Right forelimb (tissue), 1 donor: ENCODE measurements at regions not wholly inside any gene's neighbourhood (a gene's known extent, or its start where the extent isn't known, plus 50 kb on each side); places are given as distances from the start of the nearest gene placed in this dataset.

Experiments
- DNase-seq: peaks from one replicate; pipeline ENCODE4 v3.0.0-alpha.2; 2018

DNA sequence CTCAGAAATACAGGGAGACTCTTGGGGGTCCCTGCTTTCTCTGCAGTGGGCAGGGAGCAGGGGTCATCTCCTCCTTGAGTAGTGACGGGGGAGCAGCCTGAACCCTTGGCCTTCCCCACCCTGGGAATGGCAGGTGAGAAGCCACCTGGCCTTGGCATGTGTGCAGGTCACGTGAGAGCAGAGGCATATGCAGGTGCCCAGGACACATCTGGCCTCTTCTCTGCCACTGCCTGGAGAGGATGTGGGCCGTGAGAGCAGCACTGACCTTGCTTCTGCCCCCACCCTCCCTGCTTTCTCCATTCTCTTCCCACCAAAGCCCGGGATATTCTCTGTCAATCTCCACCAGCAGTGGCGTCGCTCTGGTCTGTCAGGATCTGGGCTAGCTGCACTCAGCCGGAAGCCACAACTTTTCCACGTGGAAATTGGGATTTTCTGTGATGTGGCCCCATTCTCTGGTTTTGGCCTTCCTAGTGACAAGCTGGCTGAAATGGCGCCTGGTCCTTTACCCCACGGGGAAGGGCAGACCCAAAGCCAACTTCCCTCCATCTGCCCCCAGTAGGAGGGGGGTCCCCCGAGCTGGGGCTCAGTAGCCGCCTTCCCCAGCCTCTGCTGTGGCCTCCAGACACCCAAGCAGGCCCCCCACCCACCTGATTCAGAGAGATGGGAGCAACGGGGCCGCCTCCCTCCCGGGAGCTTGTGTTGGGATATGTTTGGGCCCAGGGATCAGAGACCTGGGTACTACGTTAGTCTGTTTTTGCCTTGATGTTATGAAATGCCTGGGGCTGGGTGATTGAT is 70.4 kb upstream of the FCN1 start:
- peak; percentile 11 for DNase-seq

DNA sequence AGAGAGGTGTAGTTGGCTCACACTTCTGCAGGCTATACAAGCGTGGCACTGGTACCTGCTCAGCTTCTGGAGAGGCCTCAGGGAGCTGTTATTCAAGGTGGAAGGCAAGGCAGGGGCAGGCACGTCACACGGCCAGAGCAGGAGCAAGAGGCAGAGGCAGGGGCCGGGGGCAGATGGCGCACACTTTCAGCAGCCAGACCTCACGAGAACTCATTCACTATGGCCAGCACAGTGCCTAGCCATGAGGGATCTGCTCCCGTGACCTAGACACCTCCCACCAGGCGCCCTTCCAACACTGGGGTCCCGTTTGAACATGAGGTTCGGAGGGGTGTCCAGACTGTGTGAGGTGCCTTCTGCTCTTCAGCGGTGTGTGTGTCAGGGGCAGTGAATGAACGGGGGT is 71.0 kb upstream of the FCN1 start:
- DNase-seq: peak; percentile 5

DNA sequence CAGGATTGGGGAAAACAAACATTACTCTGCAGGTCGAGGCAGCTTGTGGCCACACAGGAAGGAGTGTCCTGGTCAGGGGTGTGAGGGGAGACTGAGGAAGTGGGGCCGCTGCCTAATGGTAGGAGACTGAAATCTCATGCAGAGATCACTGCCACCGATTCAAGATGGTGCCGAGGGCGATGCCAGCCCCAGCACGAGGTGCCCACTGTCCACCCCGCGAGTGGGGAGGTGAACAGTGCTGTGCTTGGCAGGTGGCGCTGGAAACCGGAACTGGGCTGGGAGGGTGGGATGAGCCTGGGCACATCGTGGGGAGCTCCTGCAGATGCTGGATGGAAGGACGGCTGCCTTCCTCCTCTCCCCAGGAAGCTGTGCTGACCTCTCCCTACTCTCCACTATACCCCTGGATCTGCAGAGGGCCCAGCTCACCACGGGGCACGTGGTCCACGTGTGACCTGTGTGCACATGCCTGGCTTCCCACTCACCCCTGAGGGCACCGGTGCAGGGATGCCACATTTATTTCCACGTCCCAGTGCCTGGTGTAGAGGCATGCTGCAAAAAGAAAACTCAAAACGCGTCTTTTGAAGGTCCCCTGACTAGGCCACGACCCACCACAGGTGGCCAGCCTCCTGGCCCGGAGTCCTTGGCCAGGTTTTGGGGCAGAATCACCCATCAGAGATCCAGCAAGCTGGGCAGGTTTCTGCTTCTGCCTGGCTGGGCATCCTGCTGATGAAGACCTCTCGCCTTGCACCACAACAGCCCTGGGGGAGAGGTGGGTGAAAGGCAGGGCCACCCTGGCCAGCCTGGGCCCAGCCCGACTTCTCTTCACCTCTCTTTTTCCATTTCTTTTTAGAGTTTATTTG is 71.7 kb upstream of the FCN1 start:
- peak; percentile 22 for DNase-seq

DNA sequence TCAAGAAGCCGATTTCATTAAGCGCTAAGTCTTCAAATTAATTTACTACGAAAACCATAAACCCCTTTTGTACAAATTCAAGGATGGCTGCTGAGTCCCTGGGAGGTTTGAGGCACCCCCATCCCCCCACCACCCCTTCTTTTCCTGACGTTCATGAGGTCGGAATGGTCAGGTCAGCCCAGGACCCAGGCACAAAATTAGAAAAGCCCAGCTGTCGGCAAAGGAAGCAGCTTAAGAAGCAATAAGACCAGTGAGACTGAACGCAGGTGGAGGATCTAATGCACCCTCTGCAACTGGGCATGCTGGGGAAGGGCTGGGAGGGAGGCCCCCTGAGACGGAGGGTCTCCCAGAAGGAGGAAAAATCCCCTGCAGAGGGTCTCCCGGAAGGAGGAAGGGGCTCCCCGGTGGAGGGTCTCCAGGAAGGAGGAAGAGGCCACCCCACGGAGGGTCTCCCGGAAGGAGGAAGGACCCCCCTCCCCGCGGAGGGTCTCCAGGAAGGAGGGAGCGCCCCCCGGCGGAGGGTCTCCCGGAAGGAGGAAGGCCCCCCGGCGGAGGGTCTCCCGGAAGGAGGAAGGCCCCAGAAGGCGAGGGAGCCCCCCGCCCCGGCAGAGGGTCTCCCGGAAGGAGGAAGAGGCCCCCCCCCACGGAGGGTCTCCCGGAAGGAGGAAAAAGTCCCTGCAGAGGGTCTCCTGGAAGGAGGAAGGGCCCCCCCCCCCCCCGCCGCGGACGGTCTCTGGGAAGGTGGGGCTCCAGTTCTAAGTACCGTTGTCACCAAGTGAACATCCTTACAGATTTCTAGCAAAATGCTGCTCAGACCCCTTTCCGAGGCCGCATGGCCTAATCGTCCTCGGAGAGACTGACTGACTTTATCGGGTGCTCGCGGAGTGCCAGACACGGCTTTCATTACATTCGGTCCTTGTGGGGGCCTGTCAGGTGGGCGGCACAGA is 74.4 kb upstream of the FCN1 start:
- peak; percentile 37 for DNase-seq

DNA sequence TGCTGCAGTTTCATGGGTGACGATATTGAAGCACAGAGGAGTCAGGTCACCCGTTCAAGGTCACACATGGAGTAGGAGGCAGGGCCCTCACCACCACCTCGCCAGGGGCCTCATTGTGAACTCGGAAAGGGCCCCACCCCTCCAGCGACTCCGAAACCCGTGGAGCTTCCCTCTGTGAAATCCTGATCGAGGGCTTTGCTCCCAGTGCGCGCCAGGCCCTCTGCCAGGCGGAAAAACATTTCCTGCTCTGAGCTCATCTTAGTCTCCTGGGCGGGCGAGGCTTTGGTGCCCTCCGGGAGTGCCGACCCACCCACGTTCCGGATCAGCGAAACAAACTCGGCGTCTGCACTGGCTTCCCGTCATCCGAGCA is 75.0 kb upstream of the FCN1 start:
- DNase-seq: peak; percentile 53

DNA sequence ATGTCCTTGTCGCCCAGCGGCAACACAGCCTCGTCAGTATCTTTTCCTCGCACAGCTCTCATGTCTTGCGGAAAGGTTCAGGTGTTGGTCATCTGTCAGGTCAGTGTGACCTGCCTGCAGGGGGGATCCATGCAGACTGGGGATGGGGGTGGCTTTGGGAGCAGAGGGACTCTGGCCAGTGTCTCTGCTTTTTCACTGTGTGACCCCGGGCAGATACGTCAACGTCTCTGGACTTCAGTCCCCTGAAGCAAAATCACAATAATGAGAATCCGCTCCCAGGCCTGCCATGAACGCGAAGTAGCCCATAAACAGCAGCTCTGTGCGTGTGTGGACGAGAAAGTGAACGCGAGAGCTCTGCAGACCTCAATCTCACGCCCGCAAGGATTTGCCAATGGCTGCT is 75.7 kb upstream of the FCN1 start:
- DNase-seq: peak; percentile 10

DNA sequence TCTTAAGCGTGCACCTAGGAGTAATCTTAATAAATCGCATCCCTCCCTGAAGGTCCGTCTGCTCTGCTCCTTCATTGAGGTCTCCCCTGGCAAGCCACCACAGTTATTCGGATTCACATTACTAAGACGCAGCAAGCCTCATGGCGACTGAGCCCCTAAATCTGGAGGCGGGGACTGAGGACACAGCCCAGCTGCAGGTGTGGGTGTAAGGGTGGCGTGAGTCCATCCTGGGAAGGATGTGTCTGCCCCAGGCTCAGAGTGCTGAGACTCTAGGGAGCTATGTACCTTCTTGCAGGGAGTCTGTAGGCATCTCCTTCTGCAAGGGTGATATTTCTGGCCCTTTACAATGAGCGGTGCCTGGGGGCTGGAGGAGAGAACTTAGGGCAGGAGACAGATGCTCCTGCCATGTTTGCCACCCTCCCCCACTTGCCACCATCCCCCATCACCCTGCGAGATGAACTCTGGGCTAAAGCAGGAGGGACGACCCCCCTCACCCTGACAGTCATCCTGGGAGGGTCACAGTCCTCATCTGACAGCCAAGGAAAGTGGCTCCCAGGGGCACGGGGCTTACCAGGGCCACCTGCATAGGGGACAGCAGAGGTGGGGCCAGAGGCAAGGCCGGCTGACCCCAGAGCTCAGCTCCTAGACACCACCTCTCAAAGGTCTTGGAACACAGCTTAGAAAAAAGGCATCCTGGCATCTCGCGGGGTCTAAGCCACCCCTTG is 76.4 kb upstream of the FCN1 start:
- DNase-seq: peak; percentile 30

DNA sequence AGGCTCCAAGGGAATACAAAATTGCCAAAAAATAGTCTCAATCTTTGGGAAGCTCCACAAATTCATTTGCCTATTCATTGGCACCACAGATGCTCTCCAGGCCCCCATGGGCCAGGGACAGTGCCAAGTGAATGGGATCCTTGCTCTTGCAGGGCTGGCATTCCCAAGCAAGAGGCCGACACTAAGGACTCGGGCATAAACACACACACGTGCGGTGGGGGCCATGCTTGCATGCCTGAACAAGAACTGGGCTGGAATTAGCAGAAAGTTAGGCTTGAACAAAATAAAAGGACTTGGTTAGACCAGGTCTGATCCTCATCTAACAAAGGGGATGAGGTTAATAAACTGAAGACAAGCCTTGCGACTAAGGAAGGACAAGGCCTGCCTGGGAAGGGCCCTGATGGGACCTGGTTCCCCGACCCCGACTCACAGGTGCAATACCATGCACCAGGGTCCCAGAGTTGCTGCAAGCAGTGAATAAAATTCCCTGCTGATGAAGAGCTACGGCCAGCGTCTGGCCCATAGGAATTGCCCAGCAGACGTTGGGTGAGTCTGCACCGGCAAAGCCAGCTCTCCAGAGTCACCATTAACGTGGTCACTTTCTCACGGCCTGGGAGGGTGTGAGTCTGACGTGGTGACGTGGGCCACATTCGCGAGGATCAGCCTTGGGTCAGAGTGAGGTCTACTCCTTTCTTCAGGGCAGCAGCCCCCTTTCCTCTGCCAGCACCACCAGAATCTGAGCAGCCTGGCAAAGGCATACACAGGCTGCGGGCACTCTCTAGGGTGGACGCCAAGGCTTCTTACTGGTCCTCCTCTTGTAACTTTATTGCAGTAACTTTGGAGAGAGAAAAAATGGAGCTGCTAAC is 77.4 kb upstream of the FCN1 start:
- peak; percentile 15 for DNase-seq

DNA sequence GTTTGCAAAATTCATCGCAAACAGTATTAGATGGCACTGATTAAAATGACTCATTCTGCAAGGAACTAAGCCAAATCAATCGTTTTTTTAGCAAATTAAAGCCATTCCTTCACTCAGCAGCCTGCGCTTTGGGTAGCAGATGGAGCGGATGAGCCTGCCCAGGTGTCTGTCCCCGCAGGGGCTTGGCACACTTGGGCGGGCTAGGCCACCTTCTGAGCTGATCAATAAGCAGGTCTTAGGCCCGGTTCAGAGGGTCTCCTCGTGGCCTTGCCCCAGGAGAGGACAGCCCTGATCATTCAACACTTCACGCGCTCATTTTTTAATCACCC is 78.0 kb upstream of the FCN1 start:
- DNase-seq: no peak

DNA sequence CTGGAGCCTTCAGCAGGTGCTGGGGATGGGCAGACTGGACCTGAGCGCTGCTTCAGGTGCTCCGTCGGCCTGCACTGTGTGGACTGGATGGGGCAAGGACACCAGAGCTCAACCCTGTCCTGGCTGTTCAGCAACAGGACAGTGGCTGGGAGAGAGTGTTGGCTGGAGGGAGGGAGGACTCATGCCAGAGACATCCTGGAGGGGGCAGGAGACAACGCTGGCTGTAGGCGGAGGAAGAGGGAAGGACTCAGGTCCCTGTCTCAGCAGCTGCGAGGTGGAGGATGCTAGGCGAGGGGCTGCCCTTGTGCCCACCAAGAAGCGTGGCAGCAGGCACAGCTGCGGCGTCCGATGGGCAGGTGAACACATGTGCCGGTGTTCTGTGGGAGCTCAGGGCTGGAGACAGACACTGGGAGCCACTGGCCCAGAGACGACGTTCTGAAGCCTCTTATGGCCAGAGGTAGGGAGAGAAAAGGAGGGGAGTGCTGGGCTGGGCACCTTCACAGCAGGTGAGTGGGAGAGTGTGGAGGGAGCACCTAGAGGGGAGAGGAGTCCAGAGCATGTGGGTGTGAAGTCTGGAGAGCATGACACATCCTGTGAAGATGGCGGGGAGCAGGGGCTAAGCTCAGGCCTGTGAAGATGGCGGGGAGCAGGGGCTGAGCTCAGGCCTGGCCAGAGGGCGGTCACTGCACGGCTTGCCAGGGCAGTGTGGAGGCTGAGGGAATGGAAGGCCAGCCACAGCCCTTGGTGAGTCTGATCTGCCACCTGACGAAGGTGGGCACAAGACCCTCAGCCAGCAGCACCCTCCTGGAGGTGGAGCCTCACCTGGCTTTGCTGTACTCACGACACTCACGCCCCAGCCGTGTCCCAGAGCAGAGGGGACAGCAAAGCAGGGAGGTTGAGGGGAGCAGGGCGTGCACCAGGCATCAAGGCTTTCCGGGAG is 79.1 kb upstream of the FCN1 start:
- DNase-seq: peak; percentile 2

DNA sequence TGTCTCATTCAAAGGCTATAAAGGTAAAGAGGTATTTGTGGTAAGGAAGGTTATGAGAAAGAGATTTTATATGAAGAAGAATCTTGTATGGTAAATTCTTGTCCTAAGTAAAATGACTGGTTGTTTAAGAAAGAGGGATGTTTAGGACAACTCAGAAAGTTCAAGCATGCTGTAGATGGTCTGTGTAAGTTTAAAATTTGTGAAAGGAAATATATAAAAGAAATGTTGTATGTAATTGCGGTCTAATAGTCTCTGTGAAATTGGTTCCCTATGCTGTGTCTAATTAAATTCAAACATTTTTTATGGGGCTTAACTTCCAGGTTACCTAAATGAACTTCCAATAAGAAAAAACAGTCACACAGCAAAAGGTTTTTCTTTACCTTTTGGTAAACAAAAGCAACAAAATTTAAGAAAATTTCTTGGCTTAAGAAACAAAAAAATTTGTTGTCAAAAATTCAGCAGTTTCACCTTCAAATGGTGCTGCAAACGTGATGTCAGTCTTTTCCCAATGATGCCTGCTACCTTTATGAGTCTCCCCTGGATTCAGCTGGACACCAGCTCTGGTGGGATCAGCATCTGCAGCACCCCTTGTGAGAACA is 83.0 kb upstream of the FCN1 start:
- no peak for DNase-seq

DNA sequence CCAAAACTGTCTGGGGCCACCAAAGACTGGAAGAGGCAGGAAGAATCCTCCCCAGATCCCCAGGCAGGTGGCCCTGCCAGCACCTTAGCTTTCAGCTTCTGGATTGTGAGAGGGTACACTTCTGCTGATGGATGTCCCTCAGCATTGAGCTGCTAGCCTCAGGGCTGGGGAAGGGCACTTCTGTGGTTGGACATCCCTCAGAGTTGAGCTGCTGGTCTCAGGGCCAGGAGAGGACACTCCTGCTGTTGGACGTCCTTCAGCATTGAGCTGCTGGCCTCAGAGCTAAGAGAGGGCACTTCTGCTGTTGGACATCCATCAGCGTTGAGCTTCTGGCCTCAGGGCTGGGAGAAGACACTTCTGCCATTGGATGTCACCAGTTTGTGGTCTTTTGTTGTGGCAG is 83.8 kb upstream of the FCN1 start:
- no peak for DNase-seq

DNA sequence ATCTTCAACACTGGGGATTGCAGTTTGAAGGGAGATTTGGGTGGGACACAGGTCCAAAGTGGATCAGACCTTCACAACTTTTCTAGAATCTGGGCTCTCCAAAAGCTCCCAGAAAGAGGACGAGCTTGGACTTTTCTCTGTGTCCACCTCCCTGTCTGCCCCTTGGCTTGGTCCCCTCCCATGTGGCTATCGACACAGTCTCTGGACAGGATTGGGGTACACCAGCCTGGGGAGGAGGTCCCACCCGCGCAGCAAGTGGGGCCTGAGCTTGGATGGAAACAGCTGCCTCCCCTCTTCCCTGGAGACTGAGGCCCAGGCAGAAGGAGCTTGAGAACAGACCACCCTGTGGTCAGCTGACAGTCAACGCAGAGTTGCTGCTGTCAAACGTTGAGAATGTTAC is 84.6 kb upstream of the FCN1 start:
- DNase-seq: no peak

DNA sequence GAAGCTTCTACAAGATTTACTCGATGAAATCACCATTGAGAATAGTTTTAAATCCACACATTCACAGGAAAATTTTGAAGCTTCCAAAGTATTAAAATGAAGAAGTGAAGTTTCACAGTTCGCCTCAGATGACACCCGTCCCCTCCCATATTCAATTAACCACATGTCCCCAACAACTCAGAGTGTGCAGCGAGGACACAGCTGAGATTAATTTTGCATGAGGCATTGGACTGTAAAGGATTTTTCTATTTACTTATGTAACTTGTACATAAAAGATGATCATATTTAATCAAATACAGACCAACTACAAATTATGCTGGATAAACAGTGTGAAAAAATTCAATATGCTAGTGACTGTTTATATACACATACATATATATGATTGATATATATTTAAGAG is 84.7 kb upstream of the OLFM1 start:
- DNase-seq: no peak

DNA sequence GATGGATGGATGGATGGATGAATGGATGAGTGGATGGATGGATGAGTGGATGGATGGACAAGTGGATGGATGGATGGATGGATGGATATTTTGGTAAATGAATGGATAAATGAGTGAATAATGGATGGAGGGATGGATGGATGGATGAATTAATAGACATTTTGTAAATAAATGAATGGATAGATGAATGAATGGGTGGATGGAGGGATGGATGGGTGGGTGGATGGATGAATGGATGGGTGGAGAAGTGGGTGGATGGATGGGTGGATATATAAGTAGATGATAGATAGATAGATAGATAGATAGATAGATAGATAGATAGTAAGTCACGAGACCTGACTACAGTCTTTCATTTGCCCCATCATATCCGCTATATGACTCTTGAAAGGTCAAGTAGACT is 82.7 kb upstream of the OLFM1 start:
- DNase-seq: no peak

DNA sequence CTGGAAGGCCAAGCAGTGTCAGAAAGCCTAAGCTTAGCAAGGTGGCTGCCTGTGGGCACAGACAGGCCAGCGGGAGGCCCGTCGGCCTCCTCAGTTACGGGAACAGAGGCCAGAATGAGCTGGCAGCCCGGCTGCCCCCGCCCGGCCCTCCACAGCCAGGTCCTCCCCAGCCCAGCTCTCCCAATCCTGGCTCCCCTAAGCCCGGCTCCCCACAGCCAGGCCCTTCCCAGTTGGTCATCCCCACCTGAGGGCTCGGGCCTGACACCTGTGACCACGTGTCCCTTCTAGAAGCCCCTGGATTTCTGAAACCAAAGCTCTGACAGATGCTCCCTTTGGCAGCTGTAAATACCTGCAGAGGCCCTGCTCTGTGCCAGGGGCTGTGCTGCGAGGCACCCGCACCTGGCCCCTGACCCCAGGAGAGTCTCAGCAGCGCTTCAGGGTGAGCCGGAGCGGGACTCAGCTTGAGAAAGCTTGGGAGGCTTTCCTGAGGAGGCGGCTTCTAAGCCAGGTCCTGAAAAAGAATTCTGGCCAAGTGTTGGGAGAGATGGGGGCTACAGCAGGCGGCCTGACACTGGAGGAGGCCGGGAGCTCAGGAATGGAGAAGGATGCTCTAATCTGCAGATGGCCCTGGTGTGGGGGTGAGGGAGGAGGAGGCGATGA is 80.4 kb upstream of the OLFM1 start:
- DNase-seq: no peak

DNA sequence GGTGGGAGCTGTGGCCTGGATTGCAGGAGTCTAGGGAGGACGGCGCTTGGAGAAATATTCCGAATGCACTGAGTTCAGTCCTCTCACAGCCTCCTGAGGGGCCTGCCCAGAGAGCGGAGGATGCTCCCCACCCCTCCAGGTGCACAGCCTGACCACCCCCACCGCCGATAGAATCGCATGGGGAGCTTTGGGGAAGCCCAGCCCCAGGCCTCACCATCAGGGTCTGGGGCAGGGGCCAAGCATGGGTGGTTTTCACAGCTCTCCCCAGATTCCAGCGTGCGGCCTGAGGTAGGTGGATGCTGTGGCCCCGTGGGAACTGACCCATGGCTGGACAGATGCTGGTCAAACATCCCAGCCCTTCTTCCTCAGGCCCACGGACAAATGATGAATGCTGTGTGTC is 79.9 kb upstream of the OLFM1 start:
- DNase-seq: no peak

DNA sequence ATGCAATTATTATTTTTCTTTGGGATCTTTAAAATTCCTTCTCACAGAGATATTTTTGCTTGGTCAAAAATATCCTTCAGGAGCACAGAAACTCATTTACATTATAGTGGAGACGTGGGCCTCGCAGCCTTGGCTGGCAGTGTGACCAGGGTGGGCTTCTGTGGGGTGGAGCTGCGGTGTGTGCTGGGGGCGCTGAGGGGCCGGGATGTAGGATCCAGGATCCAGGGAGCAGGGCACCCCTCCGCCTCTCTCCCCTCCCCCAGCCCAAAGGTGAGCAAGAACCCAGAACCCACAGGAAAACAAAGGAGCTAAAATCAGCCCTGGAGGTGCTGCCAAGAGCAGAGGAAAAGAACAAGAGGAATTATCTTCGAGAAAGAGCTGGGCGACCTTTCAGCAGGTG is 79.1 kb upstream of the OLFM1 start:
- DNase-seq: no peak

DNA sequence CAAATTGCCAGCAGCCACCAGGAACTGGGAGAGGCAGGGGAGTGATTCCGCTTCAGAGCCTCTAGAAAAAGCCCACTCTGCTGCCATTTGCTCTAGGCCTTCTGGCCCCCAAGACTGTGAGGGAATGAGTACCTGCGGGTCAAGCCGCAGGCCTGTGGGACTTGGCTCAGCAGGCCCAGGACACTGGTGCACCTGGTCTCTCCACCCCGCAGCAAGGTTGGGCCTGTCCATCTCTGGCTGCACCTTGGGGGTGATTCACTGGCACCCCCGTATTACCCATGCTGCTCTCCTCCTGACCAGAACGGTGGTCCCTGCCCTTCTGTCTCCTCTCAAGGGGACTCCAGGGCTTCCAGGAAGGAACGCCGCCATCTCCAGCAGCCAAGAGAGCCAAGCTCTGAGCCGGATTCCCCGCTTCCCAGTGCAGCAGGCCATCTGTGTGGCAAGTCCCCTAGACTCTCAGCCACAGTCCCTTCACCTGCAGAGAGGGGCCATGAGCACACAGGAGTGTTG is 78.4 kb upstream of the OLFM1 start:
- no peak for DNase-seq
